ENCODE measurements at regions not wholly inside any gene's neighbourhood (a gene's known extent, or its start where the extent isn't known, plus 50 kb on each side); places are given as distances from the start of the nearest gene placed in this dataset.
"Not testable (repeated sequence)": the region's sequence is repeated elsewhere in the genome, so short reads cannot be mapped to it uniquely, and the experiment has no call there.

DNA sequence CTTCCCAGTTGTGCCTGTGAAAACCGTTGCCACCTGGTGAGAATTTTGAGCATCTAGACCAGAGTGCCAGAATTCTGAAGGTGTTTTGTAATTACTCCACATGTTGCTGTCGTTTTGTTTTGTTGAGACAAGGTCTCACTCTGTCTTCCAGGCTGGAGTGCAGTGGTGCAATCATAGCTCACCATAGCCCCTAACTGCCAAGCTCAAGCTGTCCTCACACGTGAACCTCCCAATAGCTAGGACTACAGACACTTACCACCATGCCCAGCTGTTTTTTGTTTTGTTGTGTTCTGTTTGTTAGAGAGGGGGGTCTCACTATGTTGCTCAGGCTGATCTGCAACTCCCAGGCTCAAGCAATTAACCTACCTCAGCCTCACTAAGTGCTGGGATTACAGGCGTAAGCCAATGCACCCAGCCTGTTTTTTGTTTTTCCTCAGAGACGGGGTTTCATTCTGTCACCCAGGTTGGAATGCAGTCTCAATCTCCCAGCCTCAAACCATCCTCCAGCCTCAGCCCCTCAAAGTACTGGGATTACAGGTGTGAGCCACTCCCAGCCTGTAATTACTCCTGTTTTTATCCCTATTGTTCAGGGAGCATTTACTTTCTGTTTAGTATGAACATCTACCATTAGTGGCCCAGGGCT, 121.1 kb upstream of the DMRT1 start:
- CTCF ChIA-PET (ENCODE audit: unreplicated experiment), result no interaction called here
- intact Hi-C loops (cut with micrococcal nuclease; ENCODE audit: unreplicated experiment), result no loop called here

DNA sequence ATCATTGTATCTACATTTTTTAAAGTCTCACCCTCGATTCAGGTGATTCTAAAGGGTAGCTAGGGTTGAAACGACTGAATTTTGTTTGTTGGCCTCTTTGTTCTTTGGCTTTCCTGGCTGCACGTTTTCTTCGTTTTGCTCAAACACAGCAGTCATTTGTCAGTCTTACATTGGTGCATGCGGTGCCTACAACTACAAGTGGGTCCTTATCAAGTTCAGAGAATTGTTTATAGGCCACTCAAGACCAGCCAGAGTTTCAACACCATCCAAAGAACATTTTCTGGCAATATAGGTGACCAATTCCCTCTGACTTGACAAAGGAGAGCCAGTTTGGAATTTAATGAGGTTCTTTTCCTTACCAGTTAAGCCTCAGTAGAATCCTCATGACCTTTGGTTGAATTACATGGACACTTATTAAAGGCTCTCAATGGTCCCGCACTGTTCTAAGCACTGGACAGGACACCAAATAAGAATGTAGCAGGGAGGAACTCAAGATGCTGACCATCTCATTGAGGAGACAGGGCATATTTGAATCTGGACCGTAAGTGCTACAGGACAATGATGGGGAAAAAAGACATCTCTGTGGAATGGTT, 119.0 kb upstream of the DMRT1 start:
- no peaks in the 10 kb centered on the region for H4K20me1 ChIP-seq (ENCODE audit: insufficient read depth, low read length)
- H3K4me2 ChIP-seq (ENCODE audit: low read length), result no peak overlapping the region
- H3K27ac ChIP-seq (ENCODE audit: low read depth, low read length, poor library complexity, severe bottlenecking), result no peak overlapping the region
- H2AFZ ChIP-seq (ENCODE audit: low read length), result no peak overlapping the region
- no peaks in the 10 kb centered on the region for H3K9me2 ChIP-seq (ENCODE audit: insufficient read depth, low read length)
- no TSS peak for BruUV-seq (replicated peaks)
- H3K9me3 ChIP-seq (ENCODE audit: low read length), result no peaks in the 10 kb centered on the region
- CTCF ChIA-PET (ENCODE audit: unreplicated experiment), result no interaction called here
- DNase-seq (ENCODE audit: low spot score), result no peak
- TF ChIP-seq, protein P1, sequence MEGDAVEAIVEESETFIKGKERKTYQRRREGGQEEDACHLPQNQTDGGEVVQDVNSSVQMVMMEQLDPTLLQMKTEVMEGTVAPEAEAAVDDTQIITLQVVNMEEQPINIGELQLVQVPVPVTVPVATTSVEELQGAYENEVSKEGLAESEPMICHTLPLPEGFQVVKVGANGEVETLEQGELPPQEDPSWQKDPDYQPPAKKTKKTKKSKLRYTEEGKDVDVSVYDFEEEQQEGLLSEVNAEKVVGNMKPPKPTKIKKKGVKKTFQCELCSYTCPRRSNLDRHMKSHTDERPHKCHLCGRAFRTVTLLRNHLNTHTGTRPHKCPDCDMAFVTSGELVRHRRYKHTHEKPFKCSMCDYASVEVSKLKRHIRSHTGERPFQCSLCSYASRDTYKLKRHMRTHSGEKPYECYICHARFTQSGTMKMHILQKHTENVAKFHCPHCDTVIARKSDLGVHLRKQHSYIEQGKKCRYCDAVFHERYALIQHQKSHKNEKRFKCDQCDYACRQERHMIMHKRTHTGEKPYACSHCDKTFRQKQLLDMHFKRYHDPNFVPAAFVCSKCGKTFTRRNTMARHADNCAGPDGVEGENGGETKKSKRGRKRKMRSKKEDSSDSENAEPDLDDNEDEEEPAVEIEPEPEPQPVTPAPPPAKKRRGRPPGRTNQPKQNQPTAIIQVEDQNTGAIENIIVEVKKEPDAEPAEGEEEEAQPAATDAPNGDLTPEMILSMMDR (conservative IDR thresholded peaks at IDR 0.05; ENCODE audit: low read length), result no peak
- TF ChIP-seq EZH2phosphoT487 (IDR thresholded peaks at IDR 0.05; ENCODE audit: borderline replicate concordance, low read depth, low read length), result no peak
- H3K4me1 ChIP-seq (ENCODE audit: insufficient read depth, low read length, poor library complexity, severe bottlenecking), result peaks cover 6% of the 10 kb centered on the region
- intact Hi-C loops (cut with micrococcal nuclease; ENCODE audit: unreplicated experiment), result no loop called here
- POLR2A ChIA-PET, result interaction anchor here (0.5 to 0.6 kb wide), 3 partner anchors 113 to 363 kb away, joined by 3 read pairs; no protein-coding TSS in a partner anchor
- H3K4me3 ChIP-seq (ENCODE audit: low read depth, low read length, poor library complexity, severe bottlenecking), result no peak overlapping the region
- peaks cover 28% of the 10 kb centered on the region for H3K36me3 ChIP-seq (ENCODE audit: insufficient read depth, low read length)
- H3K79me2 ChIP-seq (ENCODE audit: insufficient read depth, low read depth, low read length), result no peaks in the 10 kb centered on the region

More for the DNA sequence above, 121.1 kb upstream of the DMRT1 start:
- POLR2A ChIA-PET, result interaction anchor here (0.6 to 1.1 kb wide), 6 partner anchors 9 to 39 kb away, joined by 3 to 5 read pairs (median 4); no protein-coding TSS in a partner anchor
- Histone ChIP-seq H3K4me2 (ENCODE audit: low read length) (no peak overlapping the region), H3K9me3 (ENCODE audit: low read length) (no peaks in the 10 kb centered on the region), H3K4me1 (ENCODE audit: insufficient read depth, low read length, poor library complexity, severe bottlenecking) (peaks cover 13% of the 10 kb centered on the region), H3K27ac (ENCODE audit: low read depth, low read length, poor library complexity, severe bottlenecking) (no peak overlapping the region), H3K4me3 (ENCODE audit: low read depth, low read length, poor library complexity, severe bottlenecking) (no peak overlapping the region), H3K9me2 (ENCODE audit: insufficient read depth, low read length) (no peaks in the 10 kb centered on the region), H2AFZ (ENCODE audit: low read length) (no peak overlapping the region), H4K20me1 (ENCODE audit: insufficient read depth, low read length) (no peaks in the 10 kb centered on the region), H3K36me3 (ENCODE audit: insufficient read depth, low read length) (peaks cover 32% of the 10 kb centered on the region), H3K79me2 (ENCODE audit: insufficient read depth, low read depth, low read length) (no peaks in the 10 kb centered on the region)
- no TSS peak for BruUV-seq (replicated peaks)
- DNase-seq (ENCODE audit: low spot score), result no peak
- TF ChIP-seq EZH2phosphoT487 (IDR thresholded peaks at IDR 0.05; ENCODE audit: borderline replicate concordance, low read depth, low read length), result no peak
- TF ChIP-seq, protein P1 (conservative IDR thresholded peaks at IDR 0.05; ENCODE audit: low read length), result no peak

DNA sequence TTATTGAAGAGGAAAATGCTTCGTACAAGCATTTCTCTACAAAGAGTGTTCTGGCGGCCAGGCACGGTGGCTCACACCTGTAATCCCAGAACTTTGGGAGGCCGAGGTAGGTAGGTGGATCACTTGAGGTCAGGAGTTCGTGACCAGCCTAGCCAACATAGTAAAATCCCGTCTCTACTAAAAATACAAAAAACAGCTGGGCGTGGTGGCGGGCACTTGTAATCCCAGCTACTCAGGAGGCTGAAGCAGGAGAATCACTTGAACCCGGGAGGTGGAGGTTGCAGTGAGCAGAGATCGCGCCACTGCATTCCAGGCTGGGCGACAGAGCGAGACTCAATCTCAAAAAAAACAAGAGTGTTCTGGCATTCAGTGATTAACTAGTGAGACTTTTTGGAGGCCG, 117.0 kb upstream of the DMRT1 start:
- H3K4me2 ChIP-seq (ENCODE audit: low read length); H3K4me1 ChIP-seq (ENCODE audit: insufficient read depth, low read length, poor library complexity, severe bottlenecking); intact Hi-C loops (cut with micrococcal nuclease; ENCODE audit: unreplicated experiment); DNase-seq (ENCODE audit: low spot score); H4K20me1 ChIP-seq (ENCODE audit: insufficient read depth, low read length); H3K4me3 ChIP-seq (ENCODE audit: low read depth, low read length, poor library complexity, severe bottlenecking); H3K9me3 ChIP-seq (ENCODE audit: low read length); H3K27ac ChIP-seq (ENCODE audit: low read depth, low read length, poor library complexity, severe bottlenecking); H3K79me2 ChIP-seq (ENCODE audit: insufficient read depth, low read depth, low read length); H3K9me2 ChIP-seq (ENCODE audit: insufficient read depth, low read length); H2AFZ ChIP-seq (ENCODE audit: low read length); BruUV-seq (replicated peaks); CTCF ChIA-PET (ENCODE audit: unreplicated experiment): not testable (repeated sequence)
- H3K36me3 ChIP-seq (ENCODE audit: insufficient read depth, low read length), result peaks cover 28% of the 10 kb centered on the region
- POLR2A ChIA-PET, result interaction anchor here (0.9 to 1.4 kb wide), 2 partner anchors 22 to 26 kb away, joined by 3 read pairs; no protein-coding TSS in a partner anchor

Data from OCI-LY7 (cell line).